K562 (cell line): ENCODE measurements at regions not wholly inside any gene's neighbourhood (a gene's known extent, or its start where the extent isn't known, plus 50 kb on each side); places are given as distances from the start of the nearest gene placed in this dataset.

ENCODE experiments used
- MECOM ChIP-seq: fragments of 250-450 bp; sonication (Bioruptor Pico); IDR thresholded peaks from 2 replicates; pipeline ENCODE4 v1.8.0; 2022; ENCODE audit warnings: inconsistent platforms
- MYC ChIP-seq, 2 experiments: fragments of 250-450 bp in 1 of 2; sonication (Bioruptor Pico) in 1 of 2; IDR thresholded peaks; 2 replicates each; pipeline versions ENCODE4 v1.5.1 to v1.6.1; 2012 to 2021; ENCODE audit warnings: low read depth in 2 of 2, borderline replicate concordance in 1 of 2, improper control_type of control experiment in 1 of 2, low read length in 1 of 2, mild to moderate bottlenecking in 1 of 2, moderate library complexity in 1 of 2
- NRF1 ChIP-seq, 2 experiments: fragments of 450-650 bp; IDR thresholded peaks in 1 of 2; conservative IDR thresholded peaks in 1 of 2; 2 replicates each; pipeline ENCODE4 v1.6.1; 2014; ENCODE audit warnings: mild to moderate bottlenecking in 2 of 2
- PRMT5 ChIP-seq: sonication (generic); formaldehyde crosslinking; IDR thresholded peaks from 2 replicates; pipeline ENCODE4 v1.5.0; 2020; ENCODE audit warnings: missing genetic modification reagents
- TAL1 ChIP-seq: fragments of 450-650 bp; IDR thresholded peaks from 2 replicates; pipeline ENCODE4 v1.6.1; 2016; ENCODE audit warnings: mild to moderate bottlenecking
- TCFL5 ChIP-seq: fragments of 250-450 bp; sonication (Bioruptor Pico); conservative IDR thresholded peaks from 2 replicates; pipeline ENCODE4 v1.6.1; 2021; ENCODE audit warnings: mild to moderate bottlenecking, moderate library complexity, matching md5 sums
- XRCC4 ChIP-seq: IDR thresholded peaks from one replicate; pipeline ENCODE4 v1.6.1; 2011; ENCODE audit not compliant: insufficient read depth, insufficient read length; ENCODE audit errors: extremely low read depth
- ZBTB11 ChIP-seq, 3 experiments: fragments of 200-800 bp in 1 of 3; fragments of 250-450 bp in 1 of 3; fragments of 450-650 bp in 1 of 3; sonication (Bioruptor Pico) in 1 of 3; sonication (Bioruptor generic) in 1 of 3; formaldehyde crosslinking in 1 of 3; IDR thresholded peaks; 2 replicates each; pipeline versions ENCODE4 v1.6.1 to v1.8.0; 2016 to 2022; ENCODE audit warnings: mild to moderate bottlenecking in 2 of 3, missing genetic modification characterization in 2 of 3, missing compliant biosample characterization in 1 of 3, moderate library complexity in 1 of 3
- ZFP1 ChIP-seq: fragments of 450-650 bp; formaldehyde crosslinking; IDR thresholded peaks from 2 replicates; pipeline ENCODE4 v1.4.0; 2020; ENCODE audit warnings: mild to moderate bottlenecking, mixed read lengths
- ZNF146 ChIP-seq: IDR thresholded peaks from one replicate; pipeline ENCODE4 v1.6.1; 2018; ENCODE audit warnings: missing compliant biosample characterization; ENCODE audit not compliant: unreplicated experiment
- ZNF431 ChIP-seq: sonication (generic); formaldehyde crosslinking; IDR thresholded peaks from 2 replicates; pipeline ENCODE4 v1.8.0; 2022; ENCODE audit warnings: mild to moderate bottlenecking, missing genetic modification reagents
- ZNF583 ChIP-seq: fragments of 250-450 bp; sonication (Bioruptor Pico); IDR thresholded peaks from 2 replicates; pipeline ENCODE4 v1.4.0; 2020
- ZNF589 ChIP-seq: fragments of 200-800 bp; sonication (Bioruptor generic); IDR thresholded peaks from 2 replicates; pipeline ENCODE4 v1.6.1; 2016; ENCODE audit warnings: low read depth, missing genetic modification characterization, missing compliant biosample characterization
- ZNF77 ChIP-seq: fragments of 250-450 bp; sonication (Bioruptor Pico); IDR thresholded peaks from 2 replicates; pipeline ENCODE4 v1.5.0; 2020
- TF ChIP-seq, protein P1 (sequence below): sonication (generic); formaldehyde crosslinking; IDR thresholded peaks from 2 replicates; pipeline ENCODE4 v1.8.1; 2022; ENCODE audit warnings: missing genetic modification reagents
- TF ChIP-seq, protein P2 (sequence below): fragments of 200-800 bp; sonication (Bioruptor generic); IDR thresholded peaks from 2 replicates; pipeline ENCODE4 v1.6.1; 2017; ENCODE audit warnings: missing genetic modification characterization, missing compliant biosample characterization
- TF ChIP-seq, protein P3 (sequence below): fragments of 450-650 bp; IDR thresholded peaks from 2 replicates; pipeline ENCODE4 v1.6.1; 2016; ENCODE audit warnings: antibody characterized with exemption
- TF ChIP-seq, protein P4 (sequence below): fragments of 250-450 bp; sonication (Bioruptor Pico); IDR thresholded peaks from 2 replicates; pipeline ENCODE4 v1.5.0; 2021; ENCODE audit warnings: mild to moderate bottlenecking, borderline replicate concordance

DNA sequence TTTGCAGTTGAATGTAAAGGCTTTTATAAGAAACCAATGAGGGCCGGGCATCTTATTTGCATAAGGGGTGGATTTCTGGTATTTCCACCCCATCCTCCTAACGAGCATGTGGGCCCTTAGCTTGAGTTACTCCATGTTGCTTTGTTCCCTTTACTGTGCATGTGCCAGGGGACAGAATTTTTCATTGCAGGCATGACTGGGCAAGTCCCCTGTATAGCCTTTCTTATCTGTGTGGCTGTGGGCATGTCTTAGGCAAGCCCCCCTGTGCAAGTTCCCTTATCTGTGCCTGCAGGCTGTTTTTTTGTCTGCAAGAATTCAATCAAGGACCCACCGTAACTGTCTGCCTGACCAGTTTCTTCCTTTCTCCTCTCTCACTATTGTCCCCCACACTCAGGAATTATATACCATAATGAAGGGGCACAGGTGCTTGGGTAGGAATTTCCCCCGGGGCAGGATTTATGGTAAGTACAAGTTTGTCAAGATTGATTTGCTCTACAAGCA is 152.2 kb upstream of the CNOT2 start (continued):
- TF ChIP-seq ZFP1 (0 out of 2 replicates have a peak, but pooled peaks have one; percentile 35), PRMT5 (CRISPR knock-in tag) (no peak), MECOM (CRISPR knock-in tag) (peak; percentile 94), XRCC4 (no peak), ZNF589 (CRISPR knock-in tag) (peak; percentile 84; the same call in 1 of the 2 replicates), ZNF146 (CRISPR knock-in tag) (no peak), ZNF583 (peak; percentile 98), ZNF77 (CRISPR knock-in tag) (no peak), TCFL5 (peak; percentile 86), MYC (IDR thresholded peaks at IDR 0.05; ENCODE audit: low read depth, low read length) (no peak), MYC (CRISPR knock-in tag; IDR thresholded peaks at IDR 0.05; ENCODE audit: borderline replicate concordance, low read depth) (peak; percentile 79; the same call in 1 of the 2 replicates), TAL1 (peak; percentile 78), ZBTB11 (CRISPR knock-in tag; IDR thresholded peaks at IDR 0.05) (peak in 1 of 3 experiments; percentile 75; a peak in 2 of 6 replicates), NRF1 (conservative IDR thresholded peaks at IDR 0.05 in 1 of 2, IDR thresholded peaks at IDR 0.05 in 1 of 2) (0 out of 4 replicates have a peak, but pooled peaks have one; percentile 9 to 11), ZNF431 (CRISPR knock-in tag) (no peak)
- TF ChIP-seq, protein P1, sequence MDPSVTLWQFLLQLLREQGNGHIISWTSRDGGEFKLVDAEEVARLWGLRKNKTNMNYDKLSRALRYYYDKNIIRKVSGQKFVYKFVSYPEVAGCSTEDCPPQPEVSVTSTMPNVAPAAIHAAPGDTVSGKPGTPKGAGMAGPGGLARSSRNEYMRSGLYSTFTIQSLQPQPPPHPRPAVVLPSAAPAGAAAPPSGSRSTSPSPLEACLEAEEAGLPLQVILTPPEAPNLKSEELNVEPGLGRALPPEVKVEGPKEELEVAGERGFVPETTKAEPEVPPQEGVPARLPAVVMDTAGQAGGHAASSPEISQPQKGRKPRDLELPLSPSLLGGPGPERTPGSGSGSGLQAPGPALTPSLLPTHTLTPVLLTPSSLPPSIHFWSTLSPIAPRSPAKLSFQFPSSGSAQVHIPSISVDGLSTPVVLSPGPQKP (CRISPR knock-in tag): no peak
- TF ChIP-seq, protein P2, sequence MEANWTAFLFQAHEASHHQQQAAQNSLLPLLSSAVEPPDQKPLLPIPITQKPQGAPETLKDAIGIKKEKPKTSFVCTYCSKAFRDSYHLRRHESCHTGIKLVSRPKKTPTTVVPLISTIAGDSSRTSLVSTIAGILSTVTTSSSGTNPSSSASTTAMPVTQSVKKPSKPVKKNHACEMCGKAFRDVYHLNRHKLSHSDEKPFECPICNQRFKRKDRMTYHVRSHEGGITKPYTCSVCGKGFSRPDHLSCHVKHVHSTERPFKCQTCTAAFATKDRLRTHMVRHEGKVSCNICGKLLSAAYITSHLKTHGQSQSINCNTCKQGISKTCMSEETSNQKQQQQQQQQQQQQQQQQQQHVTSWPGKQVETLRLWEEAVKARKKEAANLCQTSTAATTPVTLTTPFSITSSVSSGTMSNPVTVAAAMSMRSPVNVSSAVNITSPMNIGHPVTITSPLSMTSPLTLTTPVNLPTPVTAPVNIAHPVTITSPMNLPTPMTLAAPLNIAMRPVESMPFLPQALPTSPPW (CRISPR knock-in tag): peak; percentile 71
- TF ChIP-seq, protein P3, sequence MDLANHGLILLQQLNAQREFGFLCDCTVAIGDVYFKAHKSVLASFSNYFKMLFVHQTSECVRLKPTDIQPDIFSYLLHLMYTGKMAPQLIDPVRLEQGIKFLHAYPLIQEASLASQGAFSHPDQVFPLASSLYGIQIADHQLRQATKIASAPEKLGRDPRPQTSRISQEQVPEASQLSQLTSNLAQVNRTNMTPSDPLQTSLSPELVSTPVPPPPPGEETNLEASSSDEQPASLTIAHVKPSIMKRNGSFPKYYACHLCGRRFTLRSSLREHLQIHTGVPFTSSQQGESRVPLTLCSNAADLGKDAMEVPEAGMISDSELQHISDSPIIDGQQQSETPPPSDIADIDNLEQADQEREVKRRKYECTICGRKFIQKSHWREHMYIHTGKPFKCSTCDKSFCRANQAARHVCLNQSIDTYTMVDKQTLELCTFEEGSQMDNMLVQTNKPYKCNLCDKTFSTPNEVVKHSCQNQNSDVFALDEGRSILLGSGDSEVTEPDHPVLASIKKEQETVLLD: 0 out of 2 replicates have a peak, but pooled peaks have one; percentile 35
- TF ChIP-seq, protein P4, sequence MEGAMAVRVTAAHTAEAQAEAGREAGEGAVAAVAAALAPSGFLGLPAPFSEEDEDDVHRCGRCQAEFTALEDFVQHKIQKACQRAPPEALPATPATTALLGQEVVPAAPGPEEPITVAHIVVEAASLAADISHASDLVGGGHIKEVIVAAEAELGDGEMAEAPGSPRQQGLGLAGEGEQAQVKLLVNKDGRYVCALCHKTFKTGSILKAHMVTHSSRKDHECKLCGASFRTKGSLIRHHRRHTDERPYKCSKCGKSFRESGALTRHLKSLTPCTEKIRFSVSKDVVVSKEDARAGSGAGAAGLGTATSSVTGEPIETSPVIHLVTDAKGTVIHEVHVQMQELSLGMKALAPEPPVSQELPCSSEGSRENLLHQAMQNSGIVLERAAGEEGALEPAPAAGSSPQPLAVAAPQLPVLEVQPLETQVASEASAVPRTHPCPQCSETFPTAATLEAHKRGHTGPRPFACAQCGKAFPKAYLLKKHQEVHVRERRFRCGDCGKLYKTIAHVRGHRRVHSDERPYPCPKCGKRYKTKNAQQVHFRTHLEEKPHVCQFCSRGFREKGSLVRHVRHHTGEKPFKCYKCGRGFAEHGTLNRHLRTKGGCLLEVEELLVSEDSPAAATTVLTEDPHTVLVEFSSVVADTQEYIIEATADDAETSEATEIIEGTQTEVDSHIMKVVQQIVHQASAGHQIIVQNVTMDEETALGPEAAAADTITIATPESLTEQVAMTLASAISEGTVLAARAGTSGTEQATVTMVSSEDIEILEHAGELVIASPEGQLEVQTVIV (CRISPR knock-in tag): no peak
